Mammary epithelial cell (primary cell): ENCODE measurements at regions not wholly inside any gene's neighbourhood (a gene's known extent, or its start where the extent isn't known, plus 50 kb on each side); places are given as distances from the start of the nearest gene placed in this dataset.

Experiments used
- EZH2 ChIP-seq: IDR thresholded peaks from 2 replicates; pipeline ENCODE4 v1.6.1; 2012; ENCODE audit warnings: low read length, inconsistent platforms, borderline replicate concordance
- TF ChIP-seq, protein P1 (sequence below), 2 donors: IDR thresholded peaks in 1 of 2; conservative IDR thresholded peaks in 1 of 2; 2 replicates each; pipeline ENCODE4 v1.5.1; 2011 to 2012; ENCODE audit warnings: inconsistent platforms in 2 of 2, low read length in 2 of 2, mild to moderate bottlenecking in 2 of 2, control low read depth in 1 of 2, low read depth in 1 of 2; ENCODE audit not compliant: insufficient read depth in 1 of 2; ENCODE audit errors: extremely low read depth in 1 of 2

DNA sequence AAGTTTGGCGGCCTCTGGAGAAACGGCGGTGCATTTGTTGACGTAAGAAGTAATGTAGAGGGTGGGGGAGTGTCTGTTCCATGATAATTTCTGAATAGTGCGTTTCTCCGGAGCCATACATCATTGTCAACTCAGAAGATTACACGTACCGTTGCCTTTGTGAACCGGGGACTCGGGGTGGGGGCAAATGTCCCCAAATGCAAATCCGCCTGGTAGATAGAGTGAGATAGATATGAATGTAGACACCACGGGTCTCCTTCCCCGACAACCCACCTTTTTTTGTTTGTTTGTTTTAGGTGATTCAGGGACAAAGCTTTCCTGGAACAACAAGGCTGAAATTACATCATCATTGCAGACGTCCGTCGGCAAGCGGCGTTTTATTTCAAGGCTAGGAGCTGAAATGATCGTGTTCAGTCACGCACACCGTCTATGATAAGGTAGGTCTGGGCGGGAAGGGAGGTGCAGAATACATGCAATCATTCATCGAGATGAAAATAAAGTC, 96.0 kb upstream of the PPP2R3B start:
- TF ChIP-seq, protein P1, sequence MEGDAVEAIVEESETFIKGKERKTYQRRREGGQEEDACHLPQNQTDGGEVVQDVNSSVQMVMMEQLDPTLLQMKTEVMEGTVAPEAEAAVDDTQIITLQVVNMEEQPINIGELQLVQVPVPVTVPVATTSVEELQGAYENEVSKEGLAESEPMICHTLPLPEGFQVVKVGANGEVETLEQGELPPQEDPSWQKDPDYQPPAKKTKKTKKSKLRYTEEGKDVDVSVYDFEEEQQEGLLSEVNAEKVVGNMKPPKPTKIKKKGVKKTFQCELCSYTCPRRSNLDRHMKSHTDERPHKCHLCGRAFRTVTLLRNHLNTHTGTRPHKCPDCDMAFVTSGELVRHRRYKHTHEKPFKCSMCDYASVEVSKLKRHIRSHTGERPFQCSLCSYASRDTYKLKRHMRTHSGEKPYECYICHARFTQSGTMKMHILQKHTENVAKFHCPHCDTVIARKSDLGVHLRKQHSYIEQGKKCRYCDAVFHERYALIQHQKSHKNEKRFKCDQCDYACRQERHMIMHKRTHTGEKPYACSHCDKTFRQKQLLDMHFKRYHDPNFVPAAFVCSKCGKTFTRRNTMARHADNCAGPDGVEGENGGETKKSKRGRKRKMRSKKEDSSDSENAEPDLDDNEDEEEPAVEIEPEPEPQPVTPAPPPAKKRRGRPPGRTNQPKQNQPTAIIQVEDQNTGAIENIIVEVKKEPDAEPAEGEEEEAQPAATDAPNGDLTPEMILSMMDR (conservative IDR thresholded peaks at IDR 0.05 in 1 of 2, IDR thresholded peaks at IDR 0.05 in 1 of 2; ENCODE audit: extremely low read depth in 1 of 2, insufficient read depth in 1 of 2, low read depth in 1 of 2, low read length in 2 of 2), result no peak
- TF ChIP-seq EZH2, result no peak
